ENCODE measurements at regions not wholly inside any gene's neighbourhood (a gene's known extent, or its start where the extent isn't known, plus 50 kb on each side); places are given as distances from the start of the nearest gene placed in this dataset.
"Not testable (repeated sequence)": the region's sequence is repeated elsewhere in the genome, so short reads cannot be mapped to it uniquely, and the experiment has no call there.

DNA sequence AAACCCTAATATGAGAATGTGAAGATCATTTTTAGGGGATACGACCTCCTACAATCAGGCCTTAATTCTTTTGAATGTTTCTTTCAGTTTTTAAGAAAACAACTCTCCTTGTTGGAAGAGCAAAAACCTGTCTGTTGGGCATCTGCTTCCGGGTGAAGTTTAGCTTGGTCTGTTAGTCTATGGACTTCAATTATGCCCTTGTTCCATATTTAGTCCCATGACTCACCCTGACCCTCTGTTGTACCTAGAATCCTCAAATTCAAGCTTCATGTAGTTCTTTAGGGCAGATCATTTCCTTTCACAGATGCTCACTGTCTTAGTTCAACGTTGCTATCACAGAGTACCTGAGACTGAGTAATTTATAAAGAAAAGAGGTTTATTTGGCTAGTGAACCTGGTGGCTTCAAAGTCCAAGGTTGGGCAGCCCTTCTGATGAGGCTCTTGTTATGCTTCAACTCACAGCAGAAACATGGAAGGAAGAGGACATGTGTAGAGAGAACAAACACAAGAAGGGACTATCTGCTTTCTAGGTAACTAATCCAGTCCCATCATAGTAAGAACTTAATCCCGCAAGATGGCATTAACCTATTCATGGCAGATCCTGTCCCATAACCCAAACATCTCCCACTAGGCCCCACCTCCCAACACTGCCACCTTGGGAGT lies 82.5 kb upstream of the SERPINE2 start:
- H3K36me3 ChIP-seq (ENCODE audit: insufficient read depth, low read length) = no peaks in the 10 kb centered on the region

DNA sequence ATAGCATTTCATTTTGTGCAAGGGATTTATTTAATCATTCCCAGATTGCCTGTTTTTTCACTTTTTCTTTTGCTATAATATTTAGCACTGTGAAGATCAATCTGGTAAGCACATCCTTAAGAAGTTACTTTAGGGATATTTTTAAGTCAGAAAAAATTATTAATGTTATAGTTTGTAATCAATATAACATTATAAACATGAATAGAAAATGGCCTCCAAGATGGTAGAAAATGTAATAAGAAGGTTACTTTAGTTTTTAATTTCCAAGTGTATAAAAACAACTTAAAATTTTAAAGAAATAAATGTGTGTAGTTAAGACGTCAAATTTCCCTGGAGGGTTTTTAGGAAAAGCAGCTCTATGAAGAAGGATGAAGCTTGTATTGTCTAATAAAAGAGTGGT lies 81.9 kb upstream of the SERPINE2 start:
- H3K36me3 ChIP-seq (ENCODE audit: insufficient read depth, low read length) = no peaks in the 10 kb centered on the region
- no peaks in the 10 kb centered on the region for H3K9me2 ChIP-seq (replicated peaks; ENCODE audit: low read depth, low read length)
- no peak for TF ChIP-seq EZH2phosphoT487 (IDR thresholded peaks at IDR 0.05; ENCODE audit: borderline replicate concordance)
- TF ChIP-seq, protein P1, sequence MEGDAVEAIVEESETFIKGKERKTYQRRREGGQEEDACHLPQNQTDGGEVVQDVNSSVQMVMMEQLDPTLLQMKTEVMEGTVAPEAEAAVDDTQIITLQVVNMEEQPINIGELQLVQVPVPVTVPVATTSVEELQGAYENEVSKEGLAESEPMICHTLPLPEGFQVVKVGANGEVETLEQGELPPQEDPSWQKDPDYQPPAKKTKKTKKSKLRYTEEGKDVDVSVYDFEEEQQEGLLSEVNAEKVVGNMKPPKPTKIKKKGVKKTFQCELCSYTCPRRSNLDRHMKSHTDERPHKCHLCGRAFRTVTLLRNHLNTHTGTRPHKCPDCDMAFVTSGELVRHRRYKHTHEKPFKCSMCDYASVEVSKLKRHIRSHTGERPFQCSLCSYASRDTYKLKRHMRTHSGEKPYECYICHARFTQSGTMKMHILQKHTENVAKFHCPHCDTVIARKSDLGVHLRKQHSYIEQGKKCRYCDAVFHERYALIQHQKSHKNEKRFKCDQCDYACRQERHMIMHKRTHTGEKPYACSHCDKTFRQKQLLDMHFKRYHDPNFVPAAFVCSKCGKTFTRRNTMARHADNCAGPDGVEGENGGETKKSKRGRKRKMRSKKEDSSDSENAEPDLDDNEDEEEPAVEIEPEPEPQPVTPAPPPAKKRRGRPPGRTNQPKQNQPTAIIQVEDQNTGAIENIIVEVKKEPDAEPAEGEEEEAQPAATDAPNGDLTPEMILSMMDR (conservative IDR thresholded peaks at IDR 0.05; ENCODE audit: low read length) = no peak
- no peaks in the 10 kb centered on the region for H3K27me3 ChIP-seq (ENCODE audit: insufficient read depth, low read length, poor library complexity, severe bottlenecking)
- no peak overlapping the region for H2AFZ ChIP-seq (ENCODE audit: low read length)
- no peaks in the 10 kb centered on the region for H3F3A ChIP-seq (ENCODE audit: low read depth)
- no peak overlapping the region for H3K4me3 ChIP-seq (ENCODE audit: low read length, poor library complexity, severe bottlenecking)
- H3K9ac ChIP-seq (ENCODE audit: low read depth, low read length, poor library complexity, severe bottlenecking) = no peak overlapping the region
- H3K4me1 ChIP-seq (ENCODE audit: insufficient read depth, low read length, poor library complexity, severe bottlenecking) = no peaks in the 10 kb centered on the region
- H3K79me2 ChIP-seq (ENCODE audit: insufficient read depth, low read length) = no peaks in the 10 kb centered on the region
- H3K4me2 ChIP-seq (ENCODE audit: low read depth, low read length, poor library complexity, severe bottlenecking) = no peak overlapping the region
- H3K9me3 ChIP-seq (ENCODE audit: insufficient read depth, low read depth, low read length) = no peaks in the 10 kb centered on the region
- no peaks in the 10 kb centered on the region for H4K20me1 ChIP-seq (ENCODE audit: insufficient read depth, low read length, poor library complexity, severe bottlenecking)

More for the DNA sequence above, 82.5 kb upstream of the SERPINE2 start:
- Histone ChIP-seq H4K20me1 (ENCODE audit: insufficient read depth, low read length, poor library complexity, severe bottlenecking) (no peaks in the 10 kb centered on the region), H3K79me2 (ENCODE audit: insufficient read depth, low read length) (no peaks in the 10 kb centered on the region), H3K9me2 (replicated peaks; ENCODE audit: low read depth, low read length) (no peaks in the 10 kb centered on the region), H3K4me3 (ENCODE audit: low read length, poor library complexity, severe bottlenecking) (no peak overlapping the region), H3K9me3 (ENCODE audit: insufficient read depth, low read depth, low read length) (no peaks in the 10 kb centered on the region), H3K4me1 (ENCODE audit: insufficient read depth, low read length, poor library complexity, severe bottlenecking) (no peaks in the 10 kb centered on the region), H3K4me2 (ENCODE audit: low read depth, low read length, poor library complexity, severe bottlenecking) (no peak overlapping the region), H2AFZ (ENCODE audit: low read length) (no peak overlapping the region), H3F3A (ENCODE audit: low read depth) (no peaks in the 10 kb centered on the region), H3K9ac (ENCODE audit: low read depth, low read length, poor library complexity, severe bottlenecking) (no peak overlapping the region), H3K27me3 (ENCODE audit: insufficient read depth, low read length, poor library complexity, severe bottlenecking) (no peaks in the 10 kb centered on the region)
- TF ChIP-seq, protein P1 (conservative IDR thresholded peaks at IDR 0.05; ENCODE audit: low read length) = no peak
- no peak for TF ChIP-seq EZH2phosphoT487 (IDR thresholded peaks at IDR 0.05; ENCODE audit: borderline replicate concordance)

DNA sequence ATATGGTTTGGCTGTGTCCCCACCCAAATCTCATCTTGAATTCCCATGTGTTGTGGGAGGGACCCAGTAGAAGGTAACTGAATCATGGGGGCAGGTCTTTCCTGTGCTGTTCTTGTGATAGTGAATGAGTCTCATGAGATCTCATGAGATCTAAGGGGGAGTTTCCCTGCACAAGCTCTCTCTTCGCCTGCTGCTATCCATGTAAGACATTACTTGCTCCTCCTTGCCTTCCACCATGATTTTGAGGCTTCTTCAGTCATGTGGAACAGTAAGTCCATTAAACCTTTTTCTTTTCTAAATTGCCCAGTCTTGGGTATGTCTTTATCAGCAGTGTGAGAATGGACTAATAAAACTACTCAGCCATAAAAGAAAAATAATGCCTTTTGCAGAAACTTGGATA lies 80.8 kb upstream of the SERPINE2 start:
- H3F3A ChIP-seq (ENCODE audit: low read depth); H3K4me2 ChIP-seq (ENCODE audit: low read depth, low read length, poor library complexity, severe bottlenecking); H3K9me3 ChIP-seq (ENCODE audit: insufficient read depth, low read depth, low read length); H3K27me3 ChIP-seq (ENCODE audit: insufficient read depth, low read length, poor library complexity, severe bottlenecking); H3K79me2 ChIP-seq (ENCODE audit: insufficient read depth, low read length); H3K4me1 ChIP-seq (ENCODE audit: insufficient read depth, low read length, poor library complexity, severe bottlenecking); H2AFZ ChIP-seq (ENCODE audit: low read length); H3K9ac ChIP-seq (ENCODE audit: low read depth, low read length, poor library complexity, severe bottlenecking); H3K9me2 ChIP-seq (replicated peaks; ENCODE audit: low read depth, low read length); H3K36me3 ChIP-seq (ENCODE audit: insufficient read depth, low read length); H4K20me1 ChIP-seq (ENCODE audit: insufficient read depth, low read length, poor library complexity, severe bottlenecking); H3K4me3 ChIP-seq (ENCODE audit: low read length, poor library complexity, severe bottlenecking): not testable (repeated sequence)

DNA sequence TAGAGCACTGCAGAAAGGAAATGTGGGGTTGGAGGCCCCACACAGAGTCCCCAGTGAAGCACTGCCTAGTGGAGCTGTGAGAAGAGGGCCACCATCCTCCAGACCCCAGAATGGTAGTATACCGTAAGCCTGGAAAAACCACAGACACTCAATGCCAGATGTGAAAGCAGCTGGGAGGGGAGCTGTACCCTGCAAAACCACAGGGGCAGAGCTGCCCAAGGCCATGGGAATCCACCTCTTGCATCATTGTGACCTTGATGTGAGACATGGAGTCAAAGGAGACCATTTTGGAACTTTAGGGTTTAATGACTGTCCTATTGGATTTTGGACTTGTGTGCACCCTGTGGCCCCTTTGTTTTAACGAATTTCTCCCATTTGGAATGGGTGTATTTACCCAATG lies 75.3 kb upstream of the SERPINE2 start:
- no peaks in the 10 kb centered on the region for H4K20me1 ChIP-seq (ENCODE audit: insufficient read depth, low read length, poor library complexity, severe bottlenecking)
- no peaks in the 10 kb centered on the region for H3K9me2 ChIP-seq (replicated peaks; ENCODE audit: low read depth, low read length)
- no peaks in the 10 kb centered on the region; the same call in 1 of the 2 replicates for H3K9me3 ChIP-seq (ENCODE audit: insufficient read depth, low read depth, low read length)
- TF ChIP-seq, protein P1 (conservative IDR thresholded peaks at IDR 0.05; ENCODE audit: low read length) = no peak
- TF ChIP-seq EZH2phosphoT487 (IDR thresholded peaks at IDR 0.05; ENCODE audit: borderline replicate concordance) = no peak
- no peak overlapping the region for H3K4me3 ChIP-seq (ENCODE audit: low read length, poor library complexity, severe bottlenecking)
- H2AFZ ChIP-seq (ENCODE audit: low read length) = no peak overlapping the region
- no peaks in the 10 kb centered on the region for H3K27me3 ChIP-seq (ENCODE audit: insufficient read depth, low read length, poor library complexity, severe bottlenecking)
- no peaks in the 10 kb centered on the region for H3K4me1 ChIP-seq (ENCODE audit: insufficient read depth, low read length, poor library complexity, severe bottlenecking)
- H3K36me3 ChIP-seq (ENCODE audit: insufficient read depth, low read length) = no peaks in the 10 kb centered on the region
- H3F3A ChIP-seq (ENCODE audit: low read depth) = no peaks in the 10 kb centered on the region
- H3K79me2 ChIP-seq (ENCODE audit: insufficient read depth, low read length) = no peaks in the 10 kb centered on the region
- no peak overlapping the region for H3K9ac ChIP-seq (ENCODE audit: low read depth, low read length, poor library complexity, severe bottlenecking)
- H3K4me2 ChIP-seq (ENCODE audit: low read depth, low read length, poor library complexity, severe bottlenecking) = no peak overlapping the region

DNA sequence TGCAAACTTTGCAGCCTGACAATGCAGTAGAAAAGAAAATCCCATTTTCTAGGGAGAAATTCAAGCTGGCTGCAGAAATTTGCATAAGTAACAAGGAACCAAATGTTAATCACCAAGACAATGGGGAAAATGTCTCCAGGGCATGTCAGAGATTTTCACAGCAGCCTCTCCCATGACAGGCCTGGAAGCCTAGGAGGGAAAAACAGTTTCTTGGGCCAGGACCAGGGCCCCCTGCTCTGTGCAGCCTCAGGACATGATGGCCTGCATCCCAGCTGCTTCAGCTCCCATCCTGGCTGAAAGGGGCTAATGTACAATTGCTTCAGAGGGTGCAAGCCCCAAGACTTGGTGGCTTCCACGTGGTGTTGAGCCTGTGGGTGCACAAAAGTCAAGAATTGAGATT lies 74.8 kb upstream of the SERPINE2 start:
- not testable (repeated sequence) for H4K20me1 ChIP-seq (ENCODE audit: insufficient read depth, low read length, poor library complexity, severe bottlenecking); H3K79me2 ChIP-seq (ENCODE audit: insufficient read depth, low read length); H3K36me3 ChIP-seq (ENCODE audit: insufficient read depth, low read length); H2AFZ ChIP-seq (ENCODE audit: low read length); H3K27me3 ChIP-seq (ENCODE audit: insufficient read depth, low read length, poor library complexity, severe bottlenecking); H3F3A ChIP-seq (ENCODE audit: low read depth); H3K4me3 ChIP-seq (ENCODE audit: low read length, poor library complexity, severe bottlenecking); H3K9me2 ChIP-seq (replicated peaks; ENCODE audit: low read depth, low read length); H3K9me3 ChIP-seq (ENCODE audit: insufficient read depth, low read depth, low read length); H3K4me2 ChIP-seq (ENCODE audit: low read depth, low read length, poor library complexity, severe bottlenecking); H3K4me1 ChIP-seq (ENCODE audit: insufficient read depth, low read length, poor library complexity, severe bottlenecking); H3K9ac ChIP-seq (ENCODE audit: low read depth, low read length, poor library complexity, severe bottlenecking)
